GM23248 (cell line): ENCODE measurements at regions not wholly inside any gene's neighbourhood (a gene's known extent, or its start where the extent isn't known, plus 50 kb on each side); places are given as distances from the start of the nearest gene placed in this dataset.

ENCODE experiments used
- EZH2 ChIP-seq: fragments of 200-600 bp; sonication (generic); IDR thresholded peaks from 2 replicates; pipeline ENCODE4 v1.6.1; 2018; ENCODE audit warnings: antibody characterized with exemption, mild to moderate bottlenecking; ENCODE audit not compliant: insufficient read depth, poor library complexity, severe bottlenecking
- EZH2phosphoT487 ChIP-seq: fragments of 200-600 bp; sonication (generic); IDR thresholded peaks from 2 replicates; pipeline ENCODE4 v1.6.1; 2018; ENCODE audit warnings: antibody characterized with exemption, moderate library complexity, mild to moderate bottlenecking, low read depth; ENCODE audit not compliant: insufficient read depth

GRCh38 chr9:90455316-90455715, 187.3 kb downstream of the DIRAS2 start:
- TF ChIP-seq EZH2phosphoT487 (no peak), EZH2 (no peak)
